Gastrocnemius medialis (tissue), 4 donors: ENCODE measurements at regions not wholly inside any gene's neighbourhood (a gene's known extent, or its start where the extent isn't known, plus 50 kb on each side); places are given as distances from the start of the nearest gene placed in this dataset.

ENCODE experiments used
- POLR2A ChIP-seq, 2 donors: fragments of 450-650 bp; IDR thresholded peaks; one replicate each; pipeline ENCODE4 v1.6.1; 2017; ENCODE audit warnings: antibody characterized with exemption in 2 of 2, mild to moderate bottlenecking in 2 of 2, moderate library complexity in 2 of 2
- TF ChIP-seq, protein P1 (sequence below), 5 experiments: fragments of 450-650 bp in 3 of 5; fragments of 200-600 bp in 2 of 5; sonication (generic) in 2 of 5; IDR thresholded peaks in 4 of 5; conservative IDR thresholded peaks in 1 of 5; 1 replicate in 4 of 5; 2 replicates in 1 of 5; pipeline ENCODE4 v1.5.1; 2016 to 2019; ENCODE audit warnings: antibody characterized with exemption in 5 of 5, mild to moderate bottlenecking in 3 of 5, moderate library complexity in 3 of 5

- TF ChIP-seq, protein P1, sequence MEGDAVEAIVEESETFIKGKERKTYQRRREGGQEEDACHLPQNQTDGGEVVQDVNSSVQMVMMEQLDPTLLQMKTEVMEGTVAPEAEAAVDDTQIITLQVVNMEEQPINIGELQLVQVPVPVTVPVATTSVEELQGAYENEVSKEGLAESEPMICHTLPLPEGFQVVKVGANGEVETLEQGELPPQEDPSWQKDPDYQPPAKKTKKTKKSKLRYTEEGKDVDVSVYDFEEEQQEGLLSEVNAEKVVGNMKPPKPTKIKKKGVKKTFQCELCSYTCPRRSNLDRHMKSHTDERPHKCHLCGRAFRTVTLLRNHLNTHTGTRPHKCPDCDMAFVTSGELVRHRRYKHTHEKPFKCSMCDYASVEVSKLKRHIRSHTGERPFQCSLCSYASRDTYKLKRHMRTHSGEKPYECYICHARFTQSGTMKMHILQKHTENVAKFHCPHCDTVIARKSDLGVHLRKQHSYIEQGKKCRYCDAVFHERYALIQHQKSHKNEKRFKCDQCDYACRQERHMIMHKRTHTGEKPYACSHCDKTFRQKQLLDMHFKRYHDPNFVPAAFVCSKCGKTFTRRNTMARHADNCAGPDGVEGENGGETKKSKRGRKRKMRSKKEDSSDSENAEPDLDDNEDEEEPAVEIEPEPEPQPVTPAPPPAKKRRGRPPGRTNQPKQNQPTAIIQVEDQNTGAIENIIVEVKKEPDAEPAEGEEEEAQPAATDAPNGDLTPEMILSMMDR (IDR thresholded peaks at IDR 0.05 in 4 of 5, conservative IDR thresholded peaks at IDR 0.05 in 1 of 5): no peak
- no peak for TF ChIP-seq POLR2A (IDR thresholded peaks at IDR 0.05)
These were observed 357.8 kb downstream of the CETN3 start for GRCh38 chr5:90051756-90052155.
